Brain microvascular endothelial cell (primary cell): ENCODE measurements at regions not wholly inside any gene's neighbourhood (a gene's known extent, or its start where the extent isn't known, plus 50 kb on each side); places are given as distances from the start of the nearest gene placed in this dataset.

Experiments
- DNase-seq: peaks from one replicate; pipeline ENCODE4 v3.0.0-alpha.2; 2020
- H3K27ac ChIP-seq: fragments of 250-450 bp; sonication (Bioruptor Pico); 2 replicates; pipeline ENCODE4 v1.5.1; 2020; ENCODE audit warnings: mild to moderate bottlenecking, moderate library complexity
- H3K27me3 ChIP-seq: fragments of 250-450 bp; sonication (Bioruptor Pico); replicated peaks from 2 replicates; pipeline ENCODE4 v1.5.1; 2020; ENCODE audit warnings: mild to moderate bottlenecking
- H3K36me3 ChIP-seq: fragments of 250-450 bp; sonication (Bioruptor Pico); replicated peaks from 2 replicates; pipeline ENCODE4 v1.5.1; 2020; ENCODE audit warnings: mild to moderate bottlenecking
- H3K4me3 ChIP-seq: 2 replicates; pipeline ENCODE4 v1.5.1; 2011; ENCODE audit warnings: low read depth, mild to moderate bottlenecking, control low read depth, low read length, moderate library complexity
- CTCF ChIP-seq: IDR thresholded peaks from 2 replicates; pipeline ENCODE4 v1.5.1; 2011; ENCODE audit warnings: low read depth, mild to moderate bottlenecking, moderate library complexity, low read length, control low read depth, inconsistent platforms; ENCODE audit errors: missing control alignments
- in situ Hi-C: cut with HindIII; loops from 2 replicates; pipeline ENCODE4 v1.10.0; 2017; ENCODE audit warnings: low sequenced_read_pairs, low pct_ligation_motif_present

GRCh38 chr10:128964100-128964403 lies 503.0 kb upstream of the MGMT start:
- TF ChIP-seq CTCF: no peak
- in situ Hi-C loops: no loop called here

GRCh38 chr10:128967980-128968756 lies 498.9 kb upstream of the MGMT start:
- in situ Hi-C loops: no loop called here
- H3K4me3 ChIP-seq: no peak overlapping the region
- H3K27ac ChIP-seq: no peak overlapping the region
- TF ChIP-seq CTCF: no peak
- no peak for DNase-seq
- H3K27me3 ChIP-seq: no peaks in the 10 kb centered on the region
- H3K36me3 ChIP-seq: no peaks in the 10 kb centered on the region

More at GRCh38 chr10:128964100-128964403, 503.0 kb upstream of the MGMT start:
- no peaks in the 10 kb centered on the region for H3K36me3 ChIP-seq
- no peak for DNase-seq
- no peak overlapping the region for H3K27ac ChIP-seq
- no peaks in the 10 kb centered on the region for H3K27me3 ChIP-seq
- no peak overlapping the region for H3K4me3 ChIP-seq

GRCh38 chr10:128969551-128969950 lies 497.5 kb upstream of the MGMT start:
- no peak overlapping the region for H3K27ac ChIP-seq
- in situ Hi-C loops: no loop called here
- DNase-seq: no peak
- H3K36me3 ChIP-seq: no peaks in the 10 kb centered on the region
- no peak overlapping the region for H3K4me3 ChIP-seq
- no peak for TF ChIP-seq CTCF
- H3K27me3 ChIP-seq: no peaks in the 10 kb centered on the region

GRCh38 chr10:128971374-128972035 lies 495.5 kb upstream of the MGMT start:
- TF ChIP-seq CTCF: no peak
- DNase-seq: no peak

GRCh38 chr10:128972036-128972405 lies 495.0 kb upstream of the MGMT start:
- no peak for DNase-seq
- in situ Hi-C loops: no loop called here
- Histone ChIP-seq H3K27ac (no peak overlapping the region), H3K27me3 (no peaks in the 10 kb centered on the region), H3K4me3 (no peak overlapping the region), H3K36me3 (no peaks in the 10 kb centered on the region)
- TF ChIP-seq CTCF: no peak

More at GRCh38 chr10:128971374-128972035, 495.5 kb upstream of the MGMT start:
- in situ Hi-C loops: no loop called here
- Histone ChIP-seq H3K27ac (no peak overlapping the region), H3K4me3 (no peak overlapping the region), H3K27me3 (no peaks in the 10 kb centered on the region), H3K36me3 (no peaks in the 10 kb centered on the region)
